HG03442 (cell line): ENCODE measurements at regions not wholly inside any gene's neighbourhood (a gene's known extent, or its start where the extent isn't known, plus 50 kb on each side); places are given as distances from the start of the nearest gene placed in this dataset.
A peak's percentile ranks its signal among the peaks of the same experiment; 100 is the strongest.
"Not testable (repeated sequence)": the region's sequence is repeated elsewhere in the genome, so short reads cannot be mapped to it uniquely, and the experiment has no call there.

Experiments used
- ATAC-seq: cut with Tn5 transposase; IDR thresholded peaks from one replicate; pipeline ENCODE4 v1.9.1; 2021; ENCODE audit warnings: mild to moderate bottlenecking, moderate library complexity; ENCODE audit not compliant: unreplicated experiment

GRCh38 chr1:55448261-55448660, 233.1 kb upstream of the USP24 start:
- no peak for ATAC-seq

GRCh38 chr1:55447488-55447887, 232.3 kb upstream of the USP24 start:
- ATAC-seq: no peak

GRCh38 chr1:55446351-55446750, 231.2 kb upstream of the USP24 start:
- ATAC-seq: no peak

- peak; percentile 93 for ATAC-seq
These were observed 230.3 kb upstream of the USP24 start for GRCh38 chr1:55445416-55445815.

- no peak for ATAC-seq
These were observed 229.5 kb upstream of the USP24 start for GRCh38 chr1:55444667-55445066.

GRCh38 chr1:55443175-55443915, 228.2 kb upstream of the USP24 start:
- ATAC-seq: no peak

- ATAC-seq: no peak
These were observed 226.3 kb upstream of the USP24 start for GRCh38 chr1:55441489-55441888.

- no peak for ATAC-seq
These were observed 222.5 kb upstream of the USP24 start for GRCh38 chr1:55437692-55438091.

GRCh38 chr1:55430720-55431119, 215.6 kb upstream of the USP24 start:
- ATAC-seq: not testable (repeated sequence)

GRCh38 chr1:55430206-55430605, 215.0 kb upstream of the USP24 start:
- ATAC-seq: not testable (repeated sequence)

GRCh38 chr1:55428944-55429931, 214.1 kb upstream of the USP24 start:
- no peak for ATAC-seq

GRCh38 chr1:55428231-55428630, 213.1 kb upstream of the USP24 start:
- ATAC-seq: no peak

GRCh38 chr1:55427606-55428005, 212.4 kb upstream of the USP24 start:
- ATAC-seq: no peak

- ATAC-seq: no peak
These were observed 211.5 kb upstream of the USP24 start for GRCh38 chr1:55426619-55427018.

- ATAC-seq: no peak
These were observed 211.0 kb upstream of the USP24 start for GRCh38 chr1:55426156-55426555.

GRCh38 chr1:55425310-55425930, 210.3 kb upstream of the USP24 start:
- ATAC-seq: no peak

GRCh38 chr1:55423376-55423775, 208.2 kb upstream of the USP24 start:
- ATAC-seq: no peak

- no peak for ATAC-seq
These were observed 206.0 kb upstream of the USP24 start for GRCh38 chr1:55420929-55421716.

GRCh38 chr1:55420026-55420425, 204.9 kb upstream of the USP24 start:
- no peak for ATAC-seq

GRCh38 chr1:55418208-55419000, 203.2 kb upstream of the USP24 start:
- ATAC-seq: no peak
